HEK293 (cell line): ENCODE measurements at regions not wholly inside any gene's neighbourhood (a gene's known extent, or its start where the extent isn't known, plus 50 kb on each side); places are given as distances from the start of the nearest gene placed in this dataset.

Experiments used
- BCL11A ChIP-seq: fragments of 450-650 bp; formaldehyde crosslinking; IDR thresholded peaks from 2 replicates; pipeline ENCODE4 v1.5.1; 2016; ENCODE audit warnings: low read depth, missing biosample characterization, missing genetic modification characterization
- OSR2 ChIP-seq: fragments of 450-650 bp; formaldehyde crosslinking; IDR thresholded peaks from 2 replicates; pipeline ENCODE4 v1.5.1; 2016; ENCODE audit warnings: missing biosample characterization, missing genetic modification characterization
- ZNF10 ChIP-seq: fragments of 450-650 bp; formaldehyde crosslinking; IDR thresholded peaks from 2 replicates; pipeline ENCODE4 v1.5.1; 2017; ENCODE audit warnings: missing biosample characterization, missing genetic modification characterization
- ZNF23 ChIP-seq: fragments of 450-650 bp; formaldehyde crosslinking; IDR thresholded peaks from 2 replicates; pipeline ENCODE4 v1.5.1; 2016; ENCODE audit warnings: missing biosample characterization, missing genetic modification characterization, borderline replicate concordance
- ZNF292 ChIP-seq: fragments of 450-650 bp; formaldehyde crosslinking; IDR thresholded peaks from 2 replicates; pipeline ENCODE4 v1.5.1; 2016; ENCODE audit warnings: low read depth, missing biosample characterization, missing genetic modification characterization, borderline replicate concordance
- ZNF645 ChIP-seq: fragments of 450-650 bp; formaldehyde crosslinking; IDR thresholded peaks from 2 replicates; pipeline ENCODE4; 2016; ENCODE audit warnings: missing biosample characterization, missing genetic modification characterization

GRCh38 chr4:144504883-144505282, 141.1 kb upstream of the HHIP start:
- TF ChIP-seq ZNF10 (tag by site-specific recombination), result no peak
- no peak for TF ChIP-seq ZNF645 (tag by site-specific recombination)
- TF ChIP-seq OSR2 (tag by site-specific recombination), result no peak
- TF ChIP-seq ZNF23 (tag by site-specific recombination), result no peak
- TF ChIP-seq BCL11A (tag by site-specific recombination), result no peak
- TF ChIP-seq ZNF292 (tag by site-specific recombination), result no peak
